MM.1S (cell line): ENCODE measurements at regions not wholly inside any gene's neighbourhood (a gene's known extent, or its start where the extent isn't known, plus 50 kb on each side); places are given as distances from the start of the nearest gene placed in this dataset.

Experiments
- CTCF ChIP-seq: fragments of 300-600 bp; sonication (generic); IDR thresholded peaks from 2 replicates; pipeline ENCODE4 v1.5.1; 2016; ENCODE audit warnings: antibody characterized with exemption, low read length, mixed read lengths
- EZH2 ChIP-seq: fragments of 300-600 bp; sonication (generic); optimal IDR thresholded peaks from 2 replicates; pipeline ENCODE3; 2017; ENCODE audit warnings: low read depth, mild to moderate bottlenecking, antibody characterized with exemption, low read length, mixed read lengths

- no peak for TF ChIP-seq CTCF
- no peak for TF ChIP-seq EZH2
These were observed 275.2 kb upstream of the THSD7B start for GRCh38 chr2:136490100-136490499.
